GM18858 (cell line): ENCODE measurements at regions not wholly inside any gene's neighbourhood (a gene's known extent, or its start where the extent isn't known, plus 50 kb on each side); places are given as distances from the start of the nearest gene placed in this dataset.

Source experiments
- ATAC-seq: cut with Tn5 transposase; IDR thresholded peaks from one replicate; pipeline ENCODE4 v1.9.1; 2021; ENCODE audit not compliant: unreplicated experiment

DNA sequence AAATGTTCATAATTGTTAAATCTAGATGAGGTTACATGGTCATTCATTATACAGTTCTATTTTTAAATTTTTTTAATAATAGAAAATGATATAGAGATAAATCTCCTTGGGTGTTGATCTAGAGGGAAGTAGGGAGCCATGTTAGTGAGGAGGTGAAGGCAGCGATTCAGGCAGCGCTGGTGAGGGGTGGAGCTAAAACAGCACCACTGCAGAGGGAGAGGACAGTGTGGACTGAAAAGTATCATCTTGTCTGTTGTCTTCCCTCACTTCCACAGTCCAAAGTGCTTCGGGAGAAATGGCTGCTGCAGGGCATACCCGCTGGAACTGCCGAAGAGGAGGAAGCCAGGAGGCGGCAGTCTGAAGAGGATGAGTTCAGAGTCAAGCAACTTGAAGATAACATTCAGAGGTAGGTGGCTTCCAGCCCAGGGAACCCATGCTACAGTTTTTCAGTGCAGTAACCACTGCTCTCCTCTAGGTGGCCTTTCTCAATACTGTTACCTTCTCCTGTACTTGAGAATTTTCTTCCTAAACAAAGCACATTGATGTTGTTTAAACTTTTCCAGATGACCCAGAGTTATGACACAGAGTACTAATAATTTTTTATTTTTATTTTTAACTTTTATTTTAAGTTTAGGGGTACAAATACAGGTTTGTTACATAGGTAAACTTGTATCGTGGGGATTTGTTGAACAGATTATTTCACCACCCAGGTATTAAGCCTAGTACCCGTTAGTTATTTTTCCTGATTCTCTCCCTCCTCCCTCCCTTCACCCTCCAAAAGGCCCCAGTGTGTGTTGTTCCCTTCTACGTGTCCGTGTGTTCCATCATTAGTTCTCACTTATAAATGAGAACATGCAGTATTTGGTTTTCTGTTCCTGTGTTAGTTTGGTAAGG lies 100.5 kb downstream of the PALM2AKAP2 start:
- peak; percentile 65 for ATAC-seq

DNA sequence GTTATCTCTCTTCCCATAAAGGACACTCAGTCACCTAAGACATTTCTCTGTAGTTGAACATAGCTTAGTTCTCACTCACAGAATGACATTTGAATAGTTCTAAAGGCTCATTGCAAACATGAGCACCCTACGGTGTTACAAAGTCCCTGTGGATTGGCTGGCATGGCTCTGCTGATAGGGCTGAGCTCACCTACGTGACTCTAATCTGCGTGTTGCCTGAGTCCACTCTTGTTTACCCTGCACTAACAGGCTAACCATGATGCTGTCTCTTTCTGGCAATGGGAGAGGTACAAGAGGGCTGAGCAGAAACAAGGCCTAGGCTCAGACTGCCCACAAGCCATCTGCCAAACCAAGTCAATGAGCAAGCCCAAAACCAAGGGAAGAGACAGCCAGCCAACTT lies 103.6 kb downstream of the PALM2AKAP2 start:
- ATAC-seq = no peak

DNA sequence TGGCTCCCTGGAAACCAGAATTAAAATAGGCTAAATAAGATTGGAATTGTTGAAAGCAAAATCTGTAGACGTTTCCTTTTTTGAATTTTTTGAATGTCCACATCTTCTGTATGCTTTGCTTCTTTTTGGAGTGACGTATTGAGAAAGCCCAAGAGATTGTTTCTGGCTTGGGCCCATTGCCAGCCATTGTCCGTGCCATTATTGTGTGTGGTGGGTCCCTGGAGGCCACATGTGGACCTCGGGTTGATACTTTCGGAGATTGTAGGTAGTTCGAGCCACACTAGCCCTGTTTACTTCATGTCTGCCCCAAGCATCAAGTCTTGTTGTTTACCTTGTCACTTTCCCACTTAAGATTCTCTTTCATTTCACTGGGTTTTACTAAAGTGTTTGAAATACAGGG lies 106.0 kb downstream of the PALM2AKAP2 start:
- no peak for ATAC-seq

DNA sequence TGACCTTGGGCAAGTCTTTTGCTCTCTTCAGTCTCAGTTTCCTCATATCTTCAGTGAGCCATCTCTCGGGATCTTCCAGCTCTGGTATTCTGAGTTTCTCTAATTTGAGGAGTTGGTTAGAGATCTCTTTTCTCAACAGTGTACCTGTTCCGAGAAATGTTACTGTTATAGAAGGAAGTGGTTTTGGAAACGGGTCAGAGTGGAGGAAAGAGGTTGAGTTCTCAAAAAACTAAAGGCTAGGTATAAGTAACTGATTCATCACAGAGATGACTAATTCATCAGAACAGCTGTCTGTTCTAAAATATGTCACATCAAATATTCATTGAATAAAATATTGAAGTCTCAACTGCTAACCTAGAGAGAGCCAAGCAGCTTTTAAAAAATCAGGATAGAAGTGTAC lies 106.6 kb downstream of the PALM2AKAP2 start:
- ATAC-seq = peak; percentile 43

DNA sequence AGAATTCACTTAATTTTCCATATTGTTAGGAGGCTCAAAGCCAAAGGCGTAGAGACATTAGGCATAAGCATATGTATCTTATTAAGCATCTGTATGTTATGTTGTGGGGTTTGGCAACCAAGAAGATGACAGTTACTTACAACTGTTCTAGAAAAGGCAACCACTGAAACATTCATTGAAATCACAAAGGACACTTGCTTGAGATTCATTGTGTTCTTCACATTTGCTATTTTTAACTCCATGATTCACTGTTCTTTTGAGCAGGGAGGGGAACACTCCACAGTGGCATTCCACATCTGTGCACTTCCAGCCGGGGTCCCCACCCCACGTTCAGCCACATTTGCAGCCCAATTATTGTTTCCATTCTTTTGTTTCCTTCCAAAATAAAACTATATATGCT lies 107.1 kb downstream of the PALM2AKAP2 start:
- peak; percentile 21 for ATAC-seq

DNA sequence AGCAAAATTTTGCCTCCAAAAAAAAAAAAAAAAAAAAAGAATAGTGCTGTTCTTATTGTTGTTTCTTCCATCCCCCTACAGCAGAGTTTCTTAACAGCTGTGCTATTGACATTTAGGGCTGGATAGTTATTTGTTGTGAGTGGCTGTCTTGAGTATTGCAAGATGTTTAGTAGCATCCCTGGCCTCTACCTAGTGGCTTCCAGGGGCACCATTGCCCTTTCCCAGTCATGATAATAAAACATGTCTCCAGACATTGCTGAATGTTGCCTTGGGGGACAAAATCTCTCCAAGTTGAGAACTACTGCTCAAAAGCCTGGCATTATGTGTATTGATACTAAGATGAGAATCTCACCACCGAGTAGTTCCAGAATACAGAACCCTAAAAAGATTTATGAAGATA lies 108.7 kb downstream of the PALM2AKAP2 start:
- ATAC-seq = no peak

DNA sequence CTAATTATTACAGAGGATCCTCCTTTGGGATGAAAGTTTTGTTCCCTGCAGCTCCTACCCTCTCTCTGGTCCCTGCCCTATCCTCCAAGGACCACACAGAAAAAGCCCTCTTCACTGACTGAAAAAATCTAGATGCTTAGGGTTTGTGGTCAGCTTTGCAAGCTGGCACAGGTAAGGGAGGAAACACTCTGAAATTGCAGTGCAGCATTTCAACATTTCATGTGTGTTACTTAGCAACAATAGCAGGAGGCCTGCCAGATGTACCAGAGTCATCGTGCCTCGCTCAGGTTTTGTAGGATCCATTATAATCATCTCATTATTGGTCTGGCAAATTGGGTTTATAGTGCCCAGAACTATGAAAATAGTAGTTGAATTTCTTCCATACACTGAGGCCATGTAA lies 109.5 kb downstream of the PALM2AKAP2 start:
- no peak for ATAC-seq

DNA sequence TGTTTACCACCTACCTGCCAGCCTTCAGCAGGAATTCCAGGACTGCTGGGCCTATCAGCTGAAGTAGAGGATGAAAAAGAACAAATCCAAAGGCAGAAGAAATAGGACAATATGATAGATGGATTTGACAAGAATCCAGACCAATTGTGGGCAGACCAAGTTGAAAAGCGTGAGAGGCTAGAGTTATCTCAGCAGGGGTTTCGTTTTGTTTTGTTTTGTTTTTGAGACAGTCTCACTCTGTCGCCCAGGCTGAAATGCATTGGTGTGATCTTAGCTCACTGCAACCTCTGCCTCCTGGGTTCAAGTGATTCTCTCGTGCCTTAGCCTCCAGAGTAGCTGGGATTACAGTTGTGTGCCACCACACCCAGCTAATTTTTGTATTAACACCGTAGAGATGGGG lies 113.2 kb downstream of the PALM2AKAP2 start:
- ATAC-seq = no peak

DNA sequence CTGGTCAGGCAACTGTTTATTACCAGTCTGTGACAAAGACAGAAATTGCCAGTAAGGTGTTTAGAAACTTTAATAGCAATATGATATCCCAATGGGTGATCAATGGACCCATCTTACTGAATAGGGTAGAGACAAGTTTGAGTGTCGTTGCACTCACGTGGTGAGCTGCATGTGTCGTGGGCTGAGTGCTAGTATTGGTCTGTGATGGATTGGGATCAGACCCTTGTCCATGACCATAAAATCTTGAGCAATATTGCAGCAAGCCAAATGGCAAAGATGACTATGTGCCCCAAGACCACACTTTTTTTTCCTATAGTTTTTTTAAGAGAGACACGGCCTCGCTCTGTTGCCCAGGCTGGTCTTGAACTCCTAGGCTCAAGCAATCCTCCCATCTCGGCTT lies 114.5 kb downstream of the PALM2AKAP2 start:
- no peak for ATAC-seq

DNA sequence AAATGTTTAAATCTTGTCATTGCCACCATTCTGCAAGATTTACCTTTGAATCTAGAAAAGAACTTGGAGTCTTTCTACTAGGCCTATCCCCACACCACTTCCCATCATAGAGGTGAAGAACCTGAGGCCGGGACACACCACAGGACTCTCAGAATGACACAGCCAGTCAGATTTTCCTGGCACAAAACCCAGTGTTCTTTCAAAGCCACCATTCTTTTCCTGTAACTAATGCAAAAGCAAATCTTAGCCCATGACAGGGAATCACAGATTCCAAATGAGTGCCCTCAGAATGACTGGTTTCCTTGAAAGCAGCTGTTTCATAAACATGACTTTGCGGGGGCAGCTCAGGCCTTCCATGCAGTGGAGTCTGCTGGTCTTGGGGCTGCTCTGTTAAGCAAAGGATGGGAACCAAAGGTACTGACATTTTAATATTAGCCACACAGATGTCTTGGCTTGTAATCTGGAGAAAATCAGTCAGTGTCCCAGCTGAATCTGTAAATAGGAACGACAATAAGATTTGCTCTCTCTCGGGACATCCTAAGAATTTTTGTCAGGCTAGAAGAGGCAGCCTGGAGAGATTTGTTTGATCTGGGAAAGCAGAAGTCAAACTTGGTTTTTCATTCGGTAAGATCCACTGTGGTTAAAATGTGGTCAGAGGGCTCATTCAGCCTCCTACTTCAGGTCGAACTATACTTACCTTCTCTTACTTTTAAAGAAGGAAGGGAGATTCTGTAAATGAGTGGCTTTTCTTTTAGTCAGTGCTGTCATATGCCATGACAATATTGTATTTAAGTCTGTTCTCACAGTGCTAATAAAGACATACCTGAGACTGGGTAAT lies 115.1 kb downstream of the PALM2AKAP2 start:
- ATAC-seq = peak; percentile 72

DNA sequence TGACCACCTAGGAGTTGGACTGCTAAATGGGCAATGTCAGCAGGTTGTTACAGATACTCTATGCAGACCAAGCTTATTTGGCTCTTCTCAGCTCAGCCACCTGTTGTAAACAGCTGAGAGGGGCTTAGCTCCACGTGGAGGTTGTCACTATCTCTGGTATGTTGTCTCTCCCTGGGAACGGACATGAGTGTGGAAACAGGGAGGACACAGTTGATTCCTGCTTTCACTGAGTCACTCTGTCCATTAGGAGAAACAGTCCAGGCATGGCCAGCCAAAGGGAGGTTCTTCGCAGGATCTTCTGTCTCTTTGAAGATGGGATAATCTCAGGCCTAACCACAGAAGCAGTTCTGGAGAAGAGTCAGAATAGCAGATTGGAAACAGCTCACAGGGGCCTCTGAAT lies 121.2 kb downstream of the PALM2AKAP2 start:
- no peak for ATAC-seq

DNA sequence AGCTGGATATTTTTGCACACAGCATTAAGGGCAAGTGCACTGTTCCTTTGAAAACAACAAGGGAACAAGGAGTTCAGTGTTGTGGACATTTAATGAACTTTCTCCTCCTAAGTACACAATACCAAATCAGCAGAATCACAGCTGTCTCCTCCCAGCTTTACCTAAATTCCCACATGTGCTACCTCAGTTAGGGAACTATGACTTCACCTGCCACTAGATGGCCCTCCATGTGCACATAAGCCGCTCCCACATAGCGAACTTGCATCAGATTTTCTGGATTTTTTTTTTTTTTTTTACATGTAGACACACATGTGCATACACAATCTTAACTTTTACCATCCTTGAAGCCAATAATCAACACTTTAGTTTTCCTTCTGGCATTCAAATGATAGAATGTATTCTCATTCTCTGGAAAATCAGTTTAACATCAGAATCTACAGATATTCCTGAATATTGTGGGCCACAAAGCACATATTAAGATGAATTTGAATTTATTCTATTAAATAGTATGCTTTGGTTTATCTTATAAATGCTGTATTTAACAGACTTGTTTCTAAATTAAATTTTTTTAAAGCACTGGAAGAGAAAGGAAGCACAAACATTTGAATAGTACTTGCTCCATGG lies 123.6 kb downstream of the PALM2AKAP2 start:
- ATAC-seq = no peak

DNA sequence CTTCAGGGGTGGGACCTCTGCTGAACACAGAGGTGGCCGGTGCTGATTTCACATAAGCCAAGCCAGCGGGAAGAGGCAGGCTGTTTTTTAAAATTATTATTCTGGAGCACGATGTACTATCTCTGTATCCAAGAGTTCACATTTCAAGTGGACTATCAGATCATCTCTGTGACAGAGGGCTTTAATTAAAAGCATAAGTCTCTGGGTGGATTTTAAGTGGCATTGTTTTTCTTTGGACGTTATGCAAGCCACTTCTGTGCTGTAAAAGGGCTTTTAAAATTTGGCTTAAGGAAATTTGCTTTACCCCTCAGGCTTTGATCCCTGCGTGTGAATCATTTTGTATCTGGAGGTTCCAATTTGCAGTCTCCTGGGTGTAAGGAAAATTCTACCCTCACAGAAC lies 124.7 kb downstream of the PALM2AKAP2 start:
- no peak for ATAC-seq

DNA sequence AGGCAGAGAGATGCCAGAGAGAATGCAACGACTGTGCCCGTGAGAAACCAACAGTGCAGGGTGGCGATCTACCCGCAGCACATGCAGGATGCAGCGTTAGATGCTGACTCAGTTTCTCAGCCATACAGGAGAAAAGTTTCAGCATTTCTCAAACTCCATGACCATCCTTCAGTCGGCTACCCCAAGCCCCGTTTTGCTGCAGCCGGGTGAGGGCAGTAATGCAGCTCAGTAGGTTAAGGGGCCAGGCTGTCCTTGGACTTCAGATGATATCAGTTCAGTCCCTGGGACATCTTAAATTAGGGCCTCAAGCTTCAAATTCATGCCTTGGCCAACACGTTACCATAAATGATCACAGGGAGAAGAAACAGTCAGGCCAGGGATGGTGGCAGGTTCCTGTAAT lies 125.5 kb downstream of the PALM2AKAP2 start:
- no peak for ATAC-seq

DNA sequence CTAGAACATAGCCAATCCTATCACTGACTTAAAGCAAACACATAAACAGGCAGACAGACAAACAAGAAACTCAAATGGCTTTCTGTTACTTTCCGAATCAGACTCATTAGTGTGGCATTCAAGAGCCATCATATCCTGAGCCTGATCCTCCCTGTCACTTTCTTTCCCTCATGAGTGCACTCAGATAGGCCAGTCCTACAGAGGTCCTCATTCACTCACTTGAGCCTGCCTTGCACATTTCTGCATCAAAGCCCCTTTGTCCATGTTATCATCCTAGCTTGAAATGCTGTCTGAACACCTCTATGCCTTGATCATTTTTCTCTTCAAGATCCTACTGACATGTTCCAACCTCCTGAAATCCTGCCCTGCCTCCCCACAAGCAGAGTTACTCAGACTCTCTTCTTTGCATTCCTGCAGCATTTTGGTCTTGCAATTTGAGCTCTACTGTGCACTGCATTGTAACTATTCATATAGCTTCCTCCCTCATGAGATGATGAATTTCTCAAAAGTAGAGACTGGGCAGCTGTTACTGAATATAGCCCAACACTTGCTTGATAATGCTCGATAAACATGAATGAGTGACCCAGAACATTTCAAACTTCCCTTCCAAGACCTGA lies 126.9 kb downstream of the PALM2AKAP2 start:
- peak; percentile 20 for ATAC-seq

DNA sequence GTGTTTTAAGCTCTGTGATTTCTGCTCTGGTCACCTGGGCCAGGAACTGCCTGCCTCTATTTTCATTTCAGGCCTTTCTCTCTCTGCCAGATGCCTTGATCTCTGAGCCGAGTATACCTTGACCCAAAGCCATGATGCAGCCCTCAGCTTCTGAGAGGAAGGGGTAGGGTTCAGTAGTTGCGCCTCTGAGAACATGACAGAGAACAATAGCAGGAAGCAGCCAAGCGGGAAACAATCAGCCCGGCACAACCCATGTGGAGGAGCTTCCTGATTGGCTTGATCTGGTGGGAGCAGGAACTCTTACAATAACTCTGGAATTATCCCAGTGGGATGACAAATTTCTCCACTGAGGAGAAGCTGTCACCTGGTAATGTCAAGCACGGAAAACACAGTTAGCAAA lies 127.4 kb downstream of the PALM2AKAP2 start:
- peak; percentile 77 for ATAC-seq

DNA sequence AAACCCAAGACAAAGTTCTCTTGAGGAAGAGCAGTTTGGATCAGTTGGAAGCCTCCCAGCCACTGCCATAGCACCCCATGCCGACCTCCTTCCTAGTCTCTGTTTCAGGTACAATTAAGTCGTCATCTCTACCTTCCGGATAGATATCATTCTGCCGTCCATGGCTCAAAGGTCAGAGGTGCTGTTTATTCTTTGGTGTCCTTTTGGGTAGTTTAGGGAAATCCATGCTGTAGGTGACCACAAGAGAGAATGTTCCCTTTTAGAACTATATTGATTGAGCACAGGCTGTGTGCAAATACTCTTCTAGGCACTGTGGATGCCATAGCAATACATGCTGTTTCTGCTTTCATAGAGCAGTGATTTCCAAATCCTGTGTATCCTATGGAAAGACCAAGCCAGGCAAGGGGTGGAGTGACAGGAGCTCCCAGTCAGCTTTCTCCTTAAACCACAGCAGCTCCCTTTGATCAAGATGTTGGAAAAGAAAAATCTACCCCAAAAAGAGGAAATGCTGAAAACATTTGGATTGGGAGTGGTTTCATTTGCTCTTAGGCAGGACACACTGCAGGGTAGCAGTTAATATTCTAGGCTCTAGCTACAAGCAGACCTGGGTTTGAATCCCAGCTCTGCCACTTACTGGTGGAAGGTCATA lies 127.9 kb downstream of the PALM2AKAP2 start:
- no peak for ATAC-seq

DNA sequence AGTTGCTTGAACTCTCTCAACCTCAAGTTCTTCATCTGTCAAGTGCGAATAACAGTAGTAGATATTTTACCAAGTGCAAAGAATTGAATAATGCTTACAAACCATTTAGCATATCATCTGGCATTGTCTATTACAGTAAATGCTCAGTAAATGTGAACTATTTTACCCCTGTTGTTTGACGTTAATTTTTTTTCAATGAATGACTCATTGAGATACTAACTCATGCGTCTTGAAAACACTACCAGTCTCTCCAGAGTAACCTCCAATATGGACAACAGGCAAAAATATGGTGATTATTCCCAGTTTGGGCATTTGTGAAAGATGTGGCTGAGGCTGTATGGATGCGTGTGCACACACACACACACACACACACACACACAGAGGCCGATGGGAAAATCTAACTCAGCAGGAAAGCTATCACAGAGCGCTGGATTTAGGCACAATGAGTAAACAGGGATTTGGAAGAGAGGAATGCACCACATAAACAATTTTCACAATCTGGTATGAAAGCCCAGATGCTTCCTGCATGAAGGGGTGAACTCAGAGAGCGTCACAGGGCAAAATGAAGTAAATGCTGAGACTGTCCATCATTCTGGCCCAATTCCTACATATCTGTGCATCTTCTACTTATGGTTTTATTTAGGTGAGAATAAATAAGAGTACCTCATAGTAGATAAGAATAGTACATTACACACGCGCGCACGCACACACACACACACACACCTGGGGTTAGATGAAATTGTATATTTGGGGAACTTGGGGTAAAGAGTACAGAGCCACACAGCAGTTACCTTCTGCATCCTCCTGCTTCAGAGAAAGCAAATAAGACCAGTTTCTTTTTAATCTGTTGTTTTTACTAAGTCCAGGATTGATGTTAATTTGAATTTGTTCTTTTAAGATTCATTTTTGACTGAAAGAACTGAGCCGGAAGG lies 128.7 kb downstream of the PALM2AKAP2 start:
- no peak for ATAC-seq

DNA sequence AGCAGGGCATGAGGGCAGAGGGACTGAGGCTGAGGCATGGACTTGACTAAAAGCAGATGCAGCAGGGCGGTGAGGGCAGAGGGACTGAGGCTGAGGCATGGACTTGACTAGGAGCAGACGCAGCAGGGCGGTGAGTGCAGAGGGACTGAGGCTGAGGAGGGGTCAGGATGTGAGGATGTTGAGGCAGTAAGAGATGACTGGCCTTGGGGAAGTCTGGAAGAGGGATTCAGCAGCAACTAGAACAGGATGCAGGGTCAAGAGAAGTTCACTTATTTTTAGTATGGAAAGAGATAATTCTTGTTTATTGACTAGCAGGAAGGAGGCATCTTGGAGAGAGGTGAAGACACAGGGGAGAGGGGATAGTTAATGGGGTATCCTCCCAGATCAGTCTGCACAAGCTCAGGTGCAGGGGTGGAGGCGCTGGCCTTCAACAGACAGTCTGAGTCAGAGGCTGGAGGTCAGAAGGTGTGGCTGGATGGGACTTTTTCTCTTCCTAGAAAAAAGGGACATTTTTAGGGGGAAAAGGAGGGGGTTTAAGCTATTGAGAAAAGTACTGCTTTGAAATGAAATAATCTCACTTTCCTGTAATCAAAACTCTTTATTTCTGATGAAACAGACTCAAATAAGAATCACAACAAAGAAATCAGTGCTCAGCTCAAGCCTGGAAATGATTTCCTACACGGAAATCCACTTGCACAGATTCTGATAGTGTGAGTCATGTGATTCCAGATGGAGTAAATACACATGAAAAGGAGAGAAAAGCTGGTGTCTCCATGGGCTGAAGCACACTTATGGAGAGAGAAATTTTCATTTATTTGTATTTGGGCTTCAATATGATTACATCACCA lies 130.9 kb downstream of the PALM2AKAP2 start:
- ATAC-seq = no peak
